OCI-LY7 (cell line): ENCODE measurements at regions not wholly inside any gene's neighbourhood (a gene's known extent, or its start where the extent isn't known, plus 50 kb on each side); places are given as distances from the start of the nearest gene placed in this dataset.

Experiments used
- BruUV-seq: library from RNA; stranded (reverse); fragments of 400-500 nt; replicated peaks from 2 replicates; lab custom pipeline; 2021; lab: Mats Ljungman, UMichigan
- CTCF ChIA-PET: fragments of 300-600 bp; sonication (Branson Sonifier 250); formaldehyde crosslinking; loops from one replicate; lab custom pipeline; 2022; ENCODE audit warnings: antibody characterized with exemption; ENCODE audit not compliant: unreplicated experiment; lab: Charles Lee
- POLR2A ChIA-PET: fragments of 300-600 bp; sonication (Branson Sonifier 250); formaldehyde crosslinking; loops from one replicate; lab custom pipeline; 2022; ENCODE audit warnings: antibody characterized with exemption; lab: Charles Lee
- DNase-seq: peaks from one replicate; pipeline ENCODE4 v3.0.0-alpha.2; 2015; ENCODE audit warnings: low spot score
- H2AFZ ChIP-seq: fragments of 200-600 bp; sonication (generic), shearing (Covaris generic); 2 replicates; pipeline ENCODE4 v1.6.1; 2014; ENCODE audit warnings: mild to moderate bottlenecking, antibody characterized with exemption, low read length, moderate library complexity
- H3K27ac ChIP-seq: fragments of 200-600 bp; sonication (generic); 2 replicates; pipeline ENCODE4 v1.5.1; 2014; ENCODE audit warnings: mixed run types, low read depth, mild to moderate bottlenecking, moderate library complexity, low read length, inconsistent platforms; ENCODE audit not compliant: poor library complexity, severe bottlenecking
- H3K36me3 ChIP-seq: fragments of 200-600 bp; sonication (generic); 2 replicates; pipeline ENCODE4 v1.6.1; 2014; ENCODE audit warnings: mild to moderate bottlenecking, antibody characterized with exemption, low read length, moderate library complexity, mixed read lengths; ENCODE audit not compliant: insufficient read depth
- H3K4me1 ChIP-seq: fragments of 200-600 bp; sonication (generic); 2 replicates; pipeline ENCODE4 v1.5.1; 2014; ENCODE audit warnings: mild to moderate bottlenecking, low read length; ENCODE audit not compliant: insufficient read depth, poor library complexity, severe bottlenecking
- H3K4me2 ChIP-seq: fragments of 200-600 bp; sonication (generic); 2 replicates; pipeline ENCODE4 v1.6.1; 2014; ENCODE audit warnings: mild to moderate bottlenecking, low read length
- H3K4me3 ChIP-seq: fragments of 200-600 bp; sonication (generic); 2 replicates; pipeline ENCODE4 v1.5.1; 2014; ENCODE audit warnings: mild to moderate bottlenecking, low read depth, low read length; ENCODE audit not compliant: poor library complexity, severe bottlenecking
- H3K79me2 ChIP-seq: fragments of 200-600 bp; sonication (generic); 2 replicates; pipeline ENCODE4 v1.6.1; 2016; ENCODE audit warnings: low read depth, mild to moderate bottlenecking, low read length, moderate library complexity, mixed read lengths; ENCODE audit not compliant: insufficient read depth
- H3K9me2 ChIP-seq: fragments of 200-600 bp; sonication (generic); 2 replicates; pipeline ENCODE4 v1.6.1; 2016; ENCODE audit warnings: mild to moderate bottlenecking, low read length, mixed read lengths; ENCODE audit not compliant: insufficient read depth
- H3K9me3 ChIP-seq: fragments of 200-600 bp; sonication (generic); 2 replicates; pipeline ENCODE4 v1.6.1; 2014; ENCODE audit warnings: mild to moderate bottlenecking, mixed run types, low read length, mixed read lengths
- H4K20me1 ChIP-seq: fragments of 200-600 bp; sonication (generic); 2 replicates; pipeline ENCODE4 v1.6.1; 2014; ENCODE audit warnings: mild to moderate bottlenecking, antibody characterized with exemption, low read length, moderate library complexity, mixed read lengths; ENCODE audit not compliant: insufficient read depth
- CTCF ChIP-seq: fragments of 200-600 bp; sonication (generic); conservative IDR thresholded peaks from 2 replicates; pipeline ENCODE4 v1.5.1; 2014; ENCODE audit warnings: mild to moderate bottlenecking, antibody characterized with exemption, low read length, moderate library complexity, mixed read lengths
- EZH2phosphoT487 ChIP-seq: fragments of 200-600 bp; sonication (generic); IDR thresholded peaks from 2 replicates; pipeline ENCODE4 v1.6.1; 2018; ENCODE audit warnings: low read depth, borderline replicate concordance, mild to moderate bottlenecking, mixed run types, antibody characterized with exemption, low read length, moderate library complexity, mixed read lengths
- intact Hi-C: fragments of 100-400 bp; cut with micrococcal nuclease; formaldehyde crosslinking; loops from one replicate; pipeline ENCODE4 v1.10.0; 2022; ENCODE audit not compliant: unreplicated experiment

- no TSS peak for BruUV-seq
- Histone ChIP-seq H3K4me1 (no peaks in the 10 kb centered on the region), H3K36me3 (no peaks in the 10 kb centered on the region), H4K20me1 (no peaks in the 10 kb centered on the region), H3K9me2 (peaks cover 3% of the 10 kb centered on the region; the same call in 1 of the 2 replicates), H3K79me2 (no peaks in the 10 kb centered on the region), H2AFZ (no peak overlapping the region), H3K27ac (no peak overlapping the region), H3K4me3 (no peak overlapping the region), H3K9me3 (no peaks in the 10 kb centered on the region), H3K4me2 (no peak overlapping the region)
- ChIA-PET POLR2A (interaction anchor here (0.7 kb wide), 2 partner anchors 124 to 223 kb away, joined by 3 read pairs; no protein-coding TSS in a partner anchor), CTCF (no interaction called here)
- DNase-seq, result no peak
- TF ChIP-seq CTCF (no peak), EZH2phosphoT487 (no peak)
- intact Hi-C loops, result no loop called here
Measured at GRCh38 chr4:187424636-187425035, 570.9 kb upstream of the ZFP42 start.

- H3K36me3 ChIP-seq, result no peaks in the 10 kb centered on the region
- no peaks in the 10 kb centered on the region for H4K20me1 ChIP-seq
- no peaks in the 10 kb centered on the region for H3K9me3 ChIP-seq
- ChIA-PET CTCF (no interaction called here), POLR2A (interaction anchor here (0.5 to 1.0 kb wide), 5 partner anchors 61 to 761 kb away, joined by 3 to 4 read pairs (median 3); no protein-coding TSS in a partner anchor)
- no peaks in the 10 kb centered on the region for H3K79me2 ChIP-seq
- H3K27ac ChIP-seq, result no peak overlapping the region
- no peak for DNase-seq
- no TSS peak for BruUV-seq
- no peaks in the 10 kb centered on the region for H3K4me1 ChIP-seq
- H3K4me2 ChIP-seq, result no peak overlapping the region
- no peak overlapping the region for H3K4me3 ChIP-seq
- H3K9me2 ChIP-seq, result peaks cover 4% of the 10 kb centered on the region; the same call in 1 of the 2 replicates
- no peak overlapping the region for H2AFZ ChIP-seq
- TF ChIP-seq CTCF (no peak), EZH2phosphoT487 (no peak)
- intact Hi-C loops, result no loop called here
Measured at GRCh38 chr4:187426511-187426910, 569.1 kb upstream of the ZFP42 start.

DNA sequence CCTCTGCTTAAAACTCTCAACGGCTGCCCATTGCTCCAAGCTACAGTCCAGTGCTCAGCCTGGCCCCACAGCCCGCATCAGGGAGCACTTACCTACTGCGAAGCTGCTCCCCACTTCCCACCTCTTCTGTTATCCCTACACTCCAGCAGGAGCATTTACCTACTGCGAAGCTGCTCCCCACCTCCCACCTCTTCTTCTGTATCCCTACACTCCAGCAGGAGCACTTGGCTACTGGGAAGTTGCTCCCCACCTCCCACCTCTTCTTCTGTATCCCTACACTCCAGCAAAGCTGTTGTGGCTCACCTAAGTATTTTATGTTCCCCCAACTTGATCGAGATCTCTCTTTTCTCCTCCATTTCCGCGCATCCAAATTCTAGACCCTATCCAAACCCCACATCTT is 563.3 kb upstream of the ZFP42 start:
- Histone ChIP-seq H3K36me3 (no peaks in the 10 kb centered on the region), H3K4me3 (no peak overlapping the region), H3K9me3 (no peaks in the 10 kb centered on the region), H3K4me2 (no peak overlapping the region), H2AFZ (no peak overlapping the region), H3K79me2 (no peaks in the 10 kb centered on the region), H3K4me1 (no peaks in the 10 kb centered on the region), H3K27ac (no peak overlapping the region), H3K9me2 (peaks cover 4% of the 10 kb centered on the region; the same call in 1 of the 2 replicates), H4K20me1 (no peaks in the 10 kb centered on the region)
- intact Hi-C loops, result no loop called here
- TF ChIP-seq EZH2phosphoT487 (no peak), CTCF (no peak)
- no TSS peak for BruUV-seq
- ChIA-PET CTCF (no interaction called here), POLR2A (interaction anchor here (0.6 kb wide), 1 partner anchor 619 kb away, joined by 3 read pairs; no protein-coding TSS in a partner anchor)
- DNase-seq, result no peak
